HPDE6-E6E7 (cell line): ENCODE measurements at regions not wholly inside any gene's neighbourhood (a gene's known extent, or its start where the extent isn't known, plus 50 kb on each side); places are given as distances from the start of the nearest gene placed in this dataset.

Source experiments
- DNase-seq: peaks from one replicate; pipeline ENCODE4 v3.0.0; 2011; ENCODE audit warnings: missing footprints; ENCODE audit errors: extremely low spot score

GRCh38 chr20:51880188-51880587 is 77.9 kb upstream of the SALL4 start:
- no peak for DNase-seq

- no peak for DNase-seq
Observed at GRCh38 chr20:51876313-51876940, 74.1 kb upstream of the SALL4 start.

GRCh38 chr20:51873652-51874051 is 71.3 kb upstream of the SALL4 start:
- no peak for DNase-seq

GRCh38 chr20:51871943-51872342 is 69.6 kb upstream of the SALL4 start:
- DNase-seq, result no peak

GRCh38 chr20:51869002-51869401 is 66.7 kb upstream of the SALL4 start:
- DNase-seq, result no peak

- no peak for DNase-seq
Observed at GRCh38 chr20:51867251-51867650, 64.9 kb upstream of the SALL4 start.

- DNase-seq, result no peak
Observed at GRCh38 chr20:51864967-51865366, 62.6 kb upstream of the SALL4 start.

- no peak for DNase-seq
Observed at GRCh38 chr20:51862796-51863195, 60.5 kb upstream of the SALL4 start.

- no peak for DNase-seq
Observed at GRCh38 chr20:51861726-51862466, 59.6 kb upstream of the SALL4 start.

- no peak for DNase-seq
Observed at GRCh38 chr20:51860111-51860882, 58.0 kb upstream of the SALL4 start.

- no peak for DNase-seq
Observed at GRCh38 chr20:51856432-51856831, 54.1 kb upstream of the SALL4 start.

GRCh38 chr20:51854921-51855320 is 52.6 kb upstream of the SALL4 start:
- no peak for DNase-seq
